HepG2 (cell line): ENCODE measurements at regions not wholly inside any gene's neighbourhood (a gene's known extent, or its start where the extent isn't known, plus 50 kb on each side); places are given as distances from the start of the nearest gene placed in this dataset.

Source experiments
- ATAC-seq: fragments of 200-7000 bp; cut with Tn5 transposase; 3 replicates; pipeline ENCODE4 v1.9.1; 2020; ENCODE audit warnings: mild to moderate bottlenecking, moderate library complexity
- BruUV-seq: library from RNA; stranded (reverse); fragments of 400-500 nt; replicated peaks from 2 replicates; lab custom pipeline; 2021; lab: Mats Ljungman, UMichigan
- CTCF ChIA-PET: fragments of 300-600 bp; formaldehyde crosslinking; extraction: SDS; loops from one replicate; lab custom pipeline; 2021; ENCODE audit warnings: low total read pairs, inconsistent platforms, low intra/inter-chr PET ratio; lab: Yijun Ruan, JAX
- POLR2A ChIA-PET: fragments of 350-600 bp; sonication (Branson Sonifier 250); formaldehyde crosslinking; loops from one replicate; lab custom pipeline; 2020; ENCODE audit warnings: antibody characterized with exemption, inconsistent platforms; lab: Yijun Ruan, JAX
- DNase-seq: peaks from one replicate; pipeline ENCODE4 v3.0.0-alpha.2; 2015; ENCODE audit warnings: low spot score
- FAIRE-seq: peaks from 3 replicates; lab custom pipeline; 2011; peaks lifted over from hg19 to GRCh38; lab: Jason Lieb, UNC
- H2AFZ ChIP-seq: one replicate; pipeline ENCODE4 v1.6.1; 2011; ENCODE audit warnings: low read length, inconsistent platforms
- H3K27ac ChIP-seq: fragments of 300-600 bp; 3 replicates; pipeline ENCODE4 v1.8.0; 2011; ENCODE audit warnings: mixed run types, mild to moderate bottlenecking, mixed read lengths, low read length, inconsistent platforms; ENCODE audit not compliant: insufficient read depth; ENCODE audit errors: extremely low read length
- H3K27me3 ChIP-seq, 2 experiments: fragments of 200-600 bp in 1 of 2; 2 replicates in 1 of 2; 3 replicates in 1 of 2; pipeline versions ENCODE4 v1.6.0 to v1.8.0; 2011; ENCODE audit warnings: low read length in 2 of 2, mild to moderate bottlenecking in 2 of 2, moderate library complexity in 2 of 2, inconsistent platforms in 1 of 2; ENCODE audit not compliant: insufficient read depth in 2 of 2, control insufficient read depth in 1 of 2
- H3K36me3 ChIP-seq, 2 experiments: fragments of 200-600 bp in 1 of 2; replicated peaks in 1 of 2; 2 replicates in 1 of 2; 3 replicates in 1 of 2; pipeline versions ENCODE4 v1.5.1 to v1.8.0; 2011; ENCODE audit warnings: low read length in 2 of 2, inconsistent platforms in 1 of 2; ENCODE audit not compliant: insufficient read depth in 2 of 2, control insufficient read depth in 1 of 2
- H3K4me1 ChIP-seq: 2 replicates; pipeline ENCODE4 v1.5.1; 2012; ENCODE audit warnings: low read length, inconsistent platforms; ENCODE audit not compliant: insufficient read depth
- H3K4me2 ChIP-seq: 2 replicates; pipeline ENCODE4 v1.6.0; 2011; ENCODE audit warnings: low read depth, low read length, inconsistent platforms
- H3K4me3 ChIP-seq, 3 experiments: fragments of 200-600 bp in 1 of 3; sonication (generic), shearing (Covaris generic) in 1 of 3; replicated peaks in 1 of 3; 2 replicates each; pipeline ENCODE4 v1.5.1; 2011 to 2016; ENCODE audit warnings: low read length in 3 of 3, inconsistent platforms in 2 of 3, low read depth in 2 of 3, mild to moderate bottlenecking in 2 of 3, control low read depth in 1 of 3, mixed read lengths in 1 of 3; ENCODE audit not compliant: insufficient read depth in 1 of 3
- H3K79me2 ChIP-seq: one replicate; pipeline ENCODE4 v1.6.1; 2011; ENCODE audit warnings: low read length, inconsistent platforms; ENCODE audit not compliant: insufficient read depth
- H3K9ac ChIP-seq: 2 replicates; pipeline ENCODE4 v1.6.0; 2011; ENCODE audit warnings: mild to moderate bottlenecking, low read depth, low read length, inconsistent platforms; ENCODE audit not compliant: insufficient read depth
- H3K9me3 ChIP-seq: 2 replicates; pipeline ENCODE4 v1.5.1; 2012; ENCODE audit warnings: mild to moderate bottlenecking, low read length
- H4K20me1 ChIP-seq: 2 replicates; pipeline ENCODE4 v1.6.0; 2011; ENCODE audit warnings: inconsistent platforms, mild to moderate bottlenecking, low read length, moderate library complexity; ENCODE audit not compliant: insufficient read depth
- FOXJ3 ChIP-seq: sonication (generic); formaldehyde crosslinking; IDR thresholded peaks from 2 replicates; pipeline ENCODE4 v1.4.0; 2020; ENCODE audit warnings: missing genetic modification reagents, mild to moderate bottlenecking, borderline replicate concordance
- GZF1 ChIP-seq: sonication (generic); formaldehyde crosslinking; IDR thresholded peaks from 2 replicates; pipeline ENCODE4 v1.5.1; 2020; ENCODE audit warnings: mild to moderate bottlenecking, missing genetic modification reagents
- KLF12 ChIP-seq: sonication (generic); formaldehyde crosslinking; IDR thresholded peaks from 2 replicates; pipeline ENCODE4 v1.4.0; 2020; ENCODE audit warnings: missing genetic modification reagents, borderline replicate concordance
- PHF5A ChIP-seq: IDR thresholded peaks from one replicate; pipeline ENCODE4 v1.6.1; 2018; ENCODE audit warnings: low read depth, missing genetic modification reagents; ENCODE audit not compliant: unreplicated experiment
- POGZ ChIP-seq: sonication (generic); formaldehyde crosslinking; IDR thresholded peaks from 2 replicates; pipeline ENCODE4 v1.4.0; 2020; ENCODE audit warnings: mild to moderate bottlenecking, missing genetic modification reagents
- SRSF4 ChIP-seq: fragments of 200-400 bp; formaldehyde crosslinking; IDR thresholded peaks from one replicate; pipeline ENCODE4 v1.6.1; 2018; ENCODE audit warnings: mild to moderate bottlenecking, low read depth, low read length, moderate library complexity; ENCODE audit not compliant: poor library complexity, severe bottlenecking
- ZMYM3 ChIP-seq: sonication (generic); formaldehyde crosslinking; IDR thresholded peaks from 2 replicates; pipeline ENCODE4 v1.5.1; 2020; ENCODE audit warnings: mild to moderate bottlenecking, missing genetic modification reagents
- ZNF224 ChIP-seq: sonication (generic); formaldehyde crosslinking; IDR thresholded peaks from 2 replicates; pipeline ENCODE4 v1.5.0; 2020; ENCODE audit warnings: mild to moderate bottlenecking, missing genetic modification reagents
- ZNF510 ChIP-seq: sonication (generic); formaldehyde crosslinking; IDR thresholded peaks from 2 replicates; pipeline ENCODE4 v1.4.0; 2020; ENCODE audit warnings: low read depth, mild to moderate bottlenecking, missing genetic modification reagents
- ZNF878 ChIP-seq: sonication (generic); formaldehyde crosslinking; IDR thresholded peaks from 2 replicates; pipeline ENCODE4 v1.8.1; 2023; ENCODE audit warnings: mild to moderate bottlenecking, missing genetic modification reagents, moderate library complexity
- WGBS: methylation state at CpG from one replicate; pipeline ENCODE4 v1.1.6; 2017; ENCODE audit warnings: low lambda C conversion rate; 5-methylcytosine and 5-hydroxymethylcytosine counted together
- in situ Hi-C: cut with HindIII; loops from 2 replicates; pipeline ENCODE4 v1.10.0; 2017; ENCODE audit warnings: low pct_unique_long_range_greater_than_20kb; ENCODE audit not compliant: extremely low pct_ligation_motif_present
- intact Hi-C: fragments of 100-400 bp; cut with micrococcal nuclease; formaldehyde crosslinking; loops from one replicate; pipeline ENCODE4 v1.10.0; 2022; ENCODE audit not compliant: unreplicated experiment

GRCh38 chr4:13840502-13841190, 213.1 kb upstream of the BOD1L1 start (continued):
- TF ChIP-seq KLF12 (CRISPR knock-in tag) (no peak), GZF1 (CRISPR knock-in tag) (no peak), PHF5A (CRISPR knock-in tag) (no peak), ZNF510 (no peak)

- no peaks in the 10 kb centered on the region for H3K4me1 ChIP-seq
- no peaks in the 10 kb centered on the region for H3K27me3 ChIP-seq
- no peaks in the 10 kb centered on the region for H4K20me1 ChIP-seq
- ATAC-seq = no peak
- no peak for TF ChIP-seq ZNF878 (CRISPR knock-in tag)
- no peak for TF ChIP-seq ZMYM3
- no peak for TF ChIP-seq SRSF4
- no peak for TF ChIP-seq POGZ (CRISPR knock-in tag)
- TF ChIP-seq FOXJ3 (CRISPR knock-in tag) = no peak
- TF ChIP-seq ZNF224 (CRISPR knock-in tag) = no peak
- H3K9ac ChIP-seq = no peak overlapping the region
- ChIA-PET CTCF (no interaction called here), POLR2A (no interaction called here)
- WGBS = 0% methylated on average over 1 of the region's 1 CpG
- DNase-seq = no peak
- no peak overlapping the region for H3K27ac ChIP-seq
- no peaks in the 10 kb centered on the region for H3K79me2 ChIP-seq
- in situ Hi-C loops (no loop called here), intact Hi-C loops (no loop called here)
- H2AFZ ChIP-seq = no peak overlapping the region
- BruUV-seq = no TSS peak
- no peak overlapping the region for H3K4me3 ChIP-seq
- no peaks in the 10 kb centered on the region for H3K36me3 ChIP-seq
- peaks cover 36% of the 10 kb centered on the region for H3K9me3 ChIP-seq
- no peak overlapping the region for H3K4me2 ChIP-seq
- no peak for FAIRE-seq
Measured at GRCh38 chr4:13844740-13845139, 217.2 kb upstream of the BOD1L1 start.
